HEK293 (cell line): ENCODE measurements at regions not wholly inside any gene's neighbourhood (a gene's known extent, or its start where the extent isn't known, plus 50 kb on each side); places are given as distances from the start of the nearest gene placed in this dataset.

Experiments used
- CTCF ChIA-PET: fragments of 350-600 bp; formaldehyde crosslinking; extraction: SDS; loops from one replicate; lab custom pipeline; 2021; ENCODE audit warnings: antibody characterized with exemption; lab: Yijun Ruan, JAX
- POLR2A ChIA-PET: fragments of 300-600 bp; formaldehyde crosslinking; extraction: SDS; loops from one replicate; lab custom pipeline; 2020; ENCODE audit warnings: antibody characterized with exemption, inconsistent platforms; lab: Yijun Ruan, JAX
- H3K27ac ChIP-seq: fragments of 200-500 bp; sonication (Bioruptor generic); 2 replicates; pipeline ENCODE4 v1.5.1; 2014; ENCODE audit warnings: low read depth, low read length, control low read depth, inconsistent platforms; ENCODE audit errors: extremely low read depth
- H3K36me3 ChIP-seq, 2 experiments: fragments of 200-500 bp in 1 of 2; sonication (Bioruptor generic) in 1 of 2; 1 replicate in 1 of 2; 2 replicates in 1 of 2; pipeline ENCODE4 v1.5.1; 2014 to 2017; ENCODE audit warnings: inconsistent platforms in 2 of 2, low read length in 2 of 2; ENCODE audit not compliant: control insufficient read depth in 2 of 2, insufficient read depth in 1 of 2
- H3K4me1 ChIP-seq: fragments of 200-500 bp; sonication (Bioruptor generic); 2 replicates; pipeline ENCODE4 v1.5.1; 2014; ENCODE audit warnings: mild to moderate bottlenecking, low read length, inconsistent platforms; ENCODE audit not compliant: control insufficient read depth, insufficient read depth
- H3K4me3 ChIP-seq: 2 replicates; pipeline ENCODE4 v1.5.1; 2011; ENCODE audit warnings: low read depth, mild to moderate bottlenecking, control low read depth, low read length, moderate library complexity
- H3K9me3 ChIP-seq: fragments of 200-500 bp; sonication (Bioruptor generic); 2 replicates; pipeline ENCODE4 v1.5.1; 2014; ENCODE audit warnings: low read depth, low read length, inconsistent platforms; ENCODE audit not compliant: control insufficient read depth, insufficient read depth
- BCL11B ChIP-seq: fragments of 450-650 bp; formaldehyde crosslinking; IDR thresholded peaks from 2 replicates; pipeline ENCODE4 v1.5.1; 2016; ENCODE audit warnings: low read depth, missing biosample characterization, missing genetic modification characterization
- GLI2 ChIP-seq: fragments of 450-650 bp; formaldehyde crosslinking; IDR thresholded peaks from 2 replicates; pipeline ENCODE4; 2017; ENCODE audit warnings: missing biosample characterization, missing genetic modification characterization, low read depth, borderline replicate concordance
- GLI4 ChIP-seq: fragments of 450-650 bp; formaldehyde crosslinking; IDR thresholded peaks from 2 replicates; pipeline ENCODE4 v1.5.1; 2016; ENCODE audit warnings: missing biosample characterization, missing genetic modification characterization
- KLF1 ChIP-seq: fragments of 450-650 bp; formaldehyde crosslinking; IDR thresholded peaks from 2 replicates; pipeline ENCODE4 v1.5.1; 2016; ENCODE audit warnings: missing biosample characterization, missing genetic modification characterization
- KLF17 ChIP-seq: fragments of 450-650 bp; formaldehyde crosslinking; IDR thresholded peaks from 2 replicates; pipeline ENCODE4 v1.5.1; 2016; ENCODE audit warnings: missing biosample characterization, missing genetic modification characterization
- SP2 ChIP-seq: fragments of 450-650 bp; formaldehyde crosslinking; IDR thresholded peaks from 2 replicates; pipeline ENCODE4 v1.5.1; 2016; ENCODE audit warnings: missing biosample characterization, missing genetic modification characterization
- SP3 ChIP-seq: fragments of 450-650 bp; formaldehyde crosslinking; IDR thresholded peaks from 2 replicates; pipeline ENCODE4 v1.5.1; 2016; ENCODE audit warnings: missing biosample characterization, missing genetic modification characterization
- YY1 ChIP-seq: fragments of 450-650 bp; formaldehyde crosslinking; IDR thresholded peaks from 2 replicates; pipeline ENCODE4 v1.5.1; 2018; ENCODE audit warnings: missing biosample characterization, missing genetic modification characterization
- ZBTB20 ChIP-seq: fragments of 450-650 bp; formaldehyde crosslinking; IDR thresholded peaks from 2 replicates; pipeline ENCODE4 v1.5.1; 2016; ENCODE audit warnings: missing biosample characterization, missing genetic modification characterization
- ZBTB48 ChIP-seq: fragments of 450-650 bp; formaldehyde crosslinking; IDR thresholded peaks from 2 replicates; pipeline ENCODE4 v1.5.1; 2016; ENCODE audit warnings: missing biosample characterization, missing genetic modification characterization
- ZFP3 ChIP-seq: fragments of 450-650 bp; formaldehyde crosslinking; IDR thresholded peaks from 2 replicates; pipeline ENCODE4 v1.5.1; 2016; ENCODE audit warnings: low read depth, missing biosample characterization, missing genetic modification characterization
- ZFP69B ChIP-seq: fragments of 450-650 bp; formaldehyde crosslinking; IDR thresholded peaks from 2 replicates; pipeline ENCODE4 v1.5.1; 2016; ENCODE audit warnings: missing biosample characterization, missing genetic modification characterization
- ZIC2 ChIP-seq: fragments of 450-650 bp; formaldehyde crosslinking; IDR thresholded peaks from 2 replicates; pipeline ENCODE4 v1.5.1; 2016; ENCODE audit warnings: missing biosample characterization, missing genetic modification characterization
- ZNF121 ChIP-seq: fragments of 450-650 bp; formaldehyde crosslinking; IDR thresholded peaks from 2 replicates; pipeline ENCODE4 v1.5.1; 2016; ENCODE audit warnings: missing biosample characterization, missing genetic modification characterization
- ZNF133 ChIP-seq: fragments of 450-650 bp; formaldehyde crosslinking; IDR thresholded peaks from 2 replicates; pipeline ENCODE4 v1.5.1; 2016; ENCODE audit warnings: missing biosample characterization, missing genetic modification characterization
- ZNF341 ChIP-seq: fragments of 450-650 bp; formaldehyde crosslinking; IDR thresholded peaks from 2 replicates; pipeline ENCODE4; 2016; ENCODE audit warnings: low read depth, missing biosample characterization, missing genetic modification characterization
- ZNF580 ChIP-seq: fragments of 450-650 bp; formaldehyde crosslinking; IDR thresholded peaks from 2 replicates; pipeline ENCODE4 v1.5.1; 2016; ENCODE audit warnings: missing biosample characterization, missing genetic modification characterization
- ZNF660 ChIP-seq: fragments of 450-650 bp; IDR thresholded peaks from 2 replicates; pipeline ENCODE4 v1.5.1; 2018; ENCODE audit warnings: missing biosample characterization, mild to moderate bottlenecking, missing genetic modification characterization
- ZNF664 ChIP-seq: fragments of 450-650 bp; formaldehyde crosslinking; IDR thresholded peaks from 2 replicates; pipeline ENCODE4 v1.5.1; 2016; ENCODE audit warnings: missing biosample characterization, missing genetic modification characterization
- ZNF670 ChIP-seq: fragments of 450-650 bp; formaldehyde crosslinking; IDR thresholded peaks from 2 replicates; pipeline ENCODE4 v1.5.1; 2016; ENCODE audit warnings: missing biosample characterization, missing genetic modification characterization, low read depth
- ZNF701 ChIP-seq: fragments of 450-650 bp; formaldehyde crosslinking; IDR thresholded peaks from 2 replicates; pipeline ENCODE4 v1.5.1; 2016; ENCODE audit warnings: missing biosample characterization, missing genetic modification characterization
- ZSCAN5A ChIP-seq: fragments of 450-650 bp; formaldehyde crosslinking; IDR thresholded peaks from 2 replicates; pipeline ENCODE4 v1.5.1; 2016; ENCODE audit warnings: missing biosample characterization, missing genetic modification characterization
- TF ChIP-seq, protein P1 (sequence below): fragments of 450-650 bp; formaldehyde crosslinking; IDR thresholded peaks from 2 replicates; pipeline ENCODE4 v1.5.1; 2016; ENCODE audit warnings: missing biosample characterization, missing genetic modification characterization
- TF ChIP-seq, protein P2 (sequence below): fragments of 450-650 bp; formaldehyde crosslinking; IDR thresholded peaks from 2 replicates; pipeline ENCODE4 v1.5.1; 2017; ENCODE audit warnings: missing biosample characterization, missing genetic modification characterization
- TF ChIP-seq, protein P3 (sequence below): fragments of 450-650 bp; formaldehyde crosslinking; conservative IDR thresholded peaks from 2 replicates; pipeline ENCODE4 v1.5.1; 2016; ENCODE audit warnings: low read depth, missing biosample characterization, missing genetic modification characterization

- TF ChIP-seq KLF17 (tag by site-specific recombination) (no peak), ZFP3 (tag by site-specific recombination) (no peak), SP3 (tag by site-specific recombination) (no peak), ZNF664 (tag by site-specific recombination) (no peak)
- TF ChIP-seq, protein P1, sequence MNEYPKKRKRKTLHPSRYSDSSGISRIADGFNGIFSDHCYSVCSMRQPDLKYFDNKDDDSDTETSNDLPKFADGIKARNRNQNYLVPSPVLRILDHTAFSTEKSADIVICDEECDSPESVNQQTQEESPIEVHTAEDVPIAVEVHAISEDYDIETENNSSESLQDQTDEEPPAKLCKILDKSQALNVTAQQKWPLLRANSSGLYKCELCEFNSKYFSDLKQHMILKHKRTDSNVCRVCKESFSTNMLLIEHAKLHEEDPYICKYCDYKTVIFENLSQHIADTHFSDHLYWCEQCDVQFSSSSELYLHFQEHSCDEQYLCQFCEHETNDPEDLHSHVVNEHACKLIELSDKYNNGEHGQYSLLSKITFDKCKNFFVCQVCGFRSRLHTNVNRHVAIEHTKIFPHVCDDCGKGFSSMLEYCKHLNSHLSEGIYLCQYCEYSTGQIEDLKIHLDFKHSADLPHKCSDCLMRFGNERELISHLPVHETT (tag by site-specific recombination) = no peak
These were observed 124.1 kb upstream of the PRR32 start (continued) for GRCh38 chrX:126695375-126695896.

DNA sequence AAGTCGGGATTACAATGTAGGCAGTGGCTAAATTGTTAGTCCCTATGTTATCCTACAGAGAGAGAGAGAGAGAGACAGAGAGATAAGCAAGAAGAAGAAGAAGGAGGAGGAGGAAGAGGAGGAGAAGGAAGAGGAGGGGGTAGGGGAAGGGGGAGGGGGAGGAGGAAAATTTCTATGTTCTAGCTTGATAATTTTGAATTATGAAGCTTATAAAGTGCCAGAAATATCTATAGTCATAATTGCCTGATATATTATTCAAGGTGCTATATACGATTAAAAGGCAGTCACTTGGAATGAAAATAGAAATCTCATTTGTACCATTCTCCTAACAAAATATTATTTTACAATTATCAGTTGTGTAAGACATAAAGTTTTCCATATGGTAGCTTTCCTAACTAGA is 122.4 kb upstream of the PRR32 start:
- Histone ChIP-seq H3K27ac (no peak overlapping the region), H3K4me1 (no peaks in the 10 kb centered on the region), H3K36me3 (no peaks in the 10 kb centered on the region), H3K9me3 (no peaks in the 10 kb centered on the region), H3K4me3 (no peak overlapping the region)
- TF ChIP-seq ZNF341 (no peak), GLI4 (tag by site-specific recombination) (no peak), SP2 (no peak), ZBTB20 (tag by site-specific recombination) (no peak), BCL11B (tag by site-specific recombination) (no peak), ZNF670 (no peak), KLF1 (tag by site-specific recombination) (no peak), ZNF660 (no peak)
- TF ChIP-seq, protein P2, sequence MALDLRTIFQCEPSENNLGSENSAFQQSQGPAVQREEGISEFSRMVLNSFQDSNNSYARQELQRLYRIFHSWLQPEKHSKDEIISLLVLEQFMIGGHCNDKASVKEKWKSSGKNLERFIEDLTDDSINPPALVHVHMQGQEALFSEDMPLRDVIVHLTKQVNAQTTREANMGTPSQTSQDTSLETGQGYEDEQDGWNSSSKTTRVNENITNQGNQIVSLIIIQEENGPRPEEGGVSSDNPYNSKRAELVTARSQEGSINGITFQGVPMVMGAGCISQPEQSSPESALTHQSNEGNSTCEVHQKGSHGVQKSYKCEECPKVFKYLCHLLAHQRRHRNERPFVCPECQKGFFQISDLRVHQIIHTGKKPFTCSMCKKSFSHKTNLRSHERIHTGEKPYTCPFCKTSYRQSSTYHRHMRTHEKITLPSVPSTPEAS (tag by site-specific recombination) = no peak
- POLR2A ChIA-PET = no interaction called here
- CTCF ChIA-PET = interaction anchor here (0.6 kb wide), 1 partner anchor 28 kb away, joined by 3 read pairs; no protein-coding TSS in a partner anchor

- no peak overlapping the region for H3K4me3 ChIP-seq
- H3K36me3 ChIP-seq = no peaks in the 10 kb centered on the region; a peak in 1 of 3 replicates
- no peaks in the 10 kb centered on the region for H3K9me3 ChIP-seq
- no peak overlapping the region for H3K27ac ChIP-seq
- ChIA-PET CTCF (no interaction called here), POLR2A (no interaction called here)
- no peaks in the 10 kb centered on the region for H3K4me1 ChIP-seq
- TF ChIP-seq ZSCAN5A (tag by site-specific recombination) (no peak), YY1 (tag by site-specific recombination) (no peak), ZNF121 (no peak), GLI2 (tag by site-specific recombination) (no peak), ZNF701 (tag by site-specific recombination) (no peak), ZBTB48 (tag by site-specific recombination) (no peak), ZFP69B (no peak), ZNF580 (tag by site-specific recombination) (no peak), ZNF133 (tag by site-specific recombination) (no peak), ZIC2 (tag by site-specific recombination) (no peak)
- TF ChIP-seq, protein P3, sequence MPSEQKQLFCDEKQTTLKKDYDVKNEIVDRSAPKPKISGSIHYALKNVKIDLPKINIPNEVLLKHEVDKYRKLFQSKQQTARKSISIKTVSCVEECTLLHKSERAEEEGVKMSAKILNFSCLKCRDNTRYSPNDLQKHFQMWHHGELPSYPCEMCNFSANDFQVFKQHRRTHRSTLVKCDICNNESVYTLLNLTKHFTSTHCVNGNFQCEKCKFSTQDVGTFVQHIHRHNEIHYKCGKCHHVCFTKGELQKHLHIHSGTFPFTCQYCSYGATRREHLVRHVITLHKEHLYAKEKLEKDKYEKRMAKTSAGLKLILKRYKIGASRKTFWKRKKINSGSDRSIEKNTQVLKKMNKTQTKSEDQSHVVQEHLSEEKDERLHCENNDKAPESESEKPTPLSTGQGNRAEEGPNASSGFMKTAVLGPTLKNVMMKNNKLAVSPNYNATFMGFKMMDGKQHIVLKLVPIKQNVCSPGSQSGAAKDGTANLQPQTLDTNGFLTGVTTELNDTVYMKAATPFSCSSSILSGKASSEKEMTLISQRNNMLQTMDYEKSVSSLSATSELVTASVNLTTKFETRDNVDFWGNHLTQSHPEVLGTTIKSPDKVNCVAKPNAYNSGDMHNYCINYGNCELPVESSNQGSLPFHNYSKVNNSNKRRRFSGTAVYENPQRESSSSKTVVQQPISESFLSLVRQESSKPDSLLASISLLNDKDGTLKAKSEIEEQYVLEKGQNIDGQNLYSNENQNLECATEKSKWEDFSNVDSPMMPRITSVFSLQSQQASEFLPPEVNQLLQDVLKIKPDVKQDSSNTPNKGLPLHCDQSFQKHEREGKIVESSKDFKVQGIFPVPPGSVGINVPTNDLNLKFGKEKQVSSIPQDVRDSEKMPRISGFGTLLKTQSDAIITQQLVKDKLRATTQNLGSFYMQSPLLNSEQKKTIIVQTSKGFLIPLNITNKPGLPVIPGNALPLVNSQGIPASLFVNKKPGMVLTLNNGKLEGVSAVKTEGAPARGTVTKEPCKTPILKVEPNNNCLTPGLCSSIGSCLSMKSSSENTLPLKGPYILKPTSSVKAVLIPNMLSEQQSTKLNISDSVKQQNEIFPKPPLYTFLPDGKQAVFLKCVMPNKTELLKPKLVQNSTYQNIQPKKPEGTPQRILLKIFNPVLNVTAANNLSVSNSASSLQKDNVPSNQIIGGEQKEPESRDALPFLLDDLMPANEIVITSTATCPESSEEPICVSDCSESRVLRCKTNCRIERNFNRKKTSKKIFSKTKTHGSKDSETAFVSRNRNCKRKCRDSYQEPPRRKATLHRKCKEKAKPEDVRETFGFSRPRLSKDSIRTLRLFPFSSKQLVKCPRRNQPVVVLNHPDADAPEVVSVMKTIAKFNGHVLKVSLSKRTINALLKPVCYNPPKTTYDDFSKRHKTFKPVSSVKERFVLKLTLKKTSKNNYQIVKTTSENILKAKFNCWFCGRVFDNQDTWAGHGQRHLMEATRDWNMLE (tag by site-specific recombination) = no peak
These were observed 118.1 kb upstream of the PRR32 start for GRCh38 chrX:126701380-126701779.
